BJ (cell line): ENCODE measurements at regions not wholly inside any gene's neighbourhood (a gene's known extent, or its start where the extent isn't known, plus 50 kb on each side); places are given as distances from the start of the nearest gene placed in this dataset.
"Not testable (repeated sequence)": the region's sequence is repeated elsewhere in the genome, so short reads cannot be mapped to it uniquely, and the experiment has no call there.

ENCODE experiments used
- CTCF ChIA-PET: fragments of 350-600 bp; formaldehyde crosslinking; extraction: SDS; loops from one replicate; lab custom pipeline; 2021; ENCODE audit warnings: antibody characterized with exemption, inconsistent platforms; lab: Yijun Ruan, JAX
- POLR2A ChIA-PET: fragments of 300-600 bp; sonication (Branson Sonifier 250); formaldehyde crosslinking; extraction: SDS; loops from one replicate; lab custom pipeline; 2021; ENCODE audit warnings: antibody characterized with exemption; lab: Charles Lee
- DNase-seq: peaks from one replicate; pipeline ENCODE4 v3.0.0-alpha.2; 2011; ENCODE audit warnings: low read depth
- H3K27me3 ChIP-seq: 2 replicates; pipeline ENCODE4 v1.6.0; 2011; ENCODE audit warnings: low read length; ENCODE audit not compliant: control insufficient read depth, insufficient read depth
- H3K36me3 ChIP-seq: 2 replicates; pipeline ENCODE4 v1.5.1; 2011; ENCODE audit warnings: low read length; ENCODE audit not compliant: control insufficient read depth, insufficient read depth
- H3K4me3 ChIP-seq: 2 replicates; pipeline ENCODE4 v1.5.1; 2011; ENCODE audit warnings: low read depth, mild to moderate bottlenecking, control low read depth, low read length
- CTCF ChIP-seq: IDR thresholded peaks from 2 replicates; pipeline ENCODE4 v1.5.1; 2011; ENCODE audit warnings: low read depth, mild to moderate bottlenecking, control low read depth, inconsistent platforms, low read length, moderate library complexity; ENCODE audit not compliant: insufficient read depth

GRCh38 chr15:69613988-69614387, 161.4 kb downstream of the RPLP1 start:
- DNase-seq, result no peak
- no peak overlapping the region for H3K4me3 ChIP-seq
- no peaks in the 10 kb centered on the region; the same call in 1 of the 2 replicates for H3K27me3 ChIP-seq
- no peaks in the 10 kb centered on the region for H3K36me3 ChIP-seq
- no peak for TF ChIP-seq CTCF
- CTCF ChIA-PET, result no interaction called here
- POLR2A ChIA-PET, result no interaction called here

- TF ChIP-seq CTCF, result no peak
- Histone ChIP-seq H3K4me3 (no peak overlapping the region), H3K27me3 (no peaks in the 10 kb centered on the region; the same call in 1 of the 2 replicates), H3K36me3 (no peaks in the 10 kb centered on the region)
- CTCF ChIA-PET, result interaction anchor here (1.4 kb wide), 1 partner anchor 16 kb away, joined by 3 read pairs; no protein-coding TSS in a partner anchor
- no peak for DNase-seq
- POLR2A ChIA-PET, result no interaction called here
Observed at GRCh38 chr15:69615736-69616135, 163.1 kb downstream of the RPLP1 start.

GRCh38 chr15:69616558-69616957, 163.9 kb downstream of the RPLP1 start:
- no peak for TF ChIP-seq CTCF
- ChIA-PET POLR2A (no interaction called here), CTCF (interaction anchor here (0.8 to 1.4 kb wide), 2 partner anchors 14 to 17 kb away, joined by 3 read pairs; no protein-coding TSS in a partner anchor)
- H3K27me3 ChIP-seq, result no peaks in the 10 kb centered on the region; the same call in 1 of the 2 replicates
- DNase-seq, result no peak
- no peaks in the 10 kb centered on the region for H3K36me3 ChIP-seq
- H3K4me3 ChIP-seq, result no peak overlapping the region

- CTCF ChIA-PET, result interaction anchor here (0.8 kb wide), 1 partner anchor 14 kb away, joined by 3 read pairs; no protein-coding TSS in a partner anchor
- POLR2A ChIA-PET, H3K27me3 ChIP-seq, DNase-seq, H3K36me3 ChIP-seq, H3K4me3 ChIP-seq: not testable (repeated sequence)
Observed at GRCh38 chr15:69617144-69617543, 164.5 kb downstream of the RPLP1 start.

GRCh38 chr15:69623392-69624154, 171.0 kb downstream of the RPLP1 start:
- ChIA-PET POLR2A (no interaction called here), CTCF (interaction anchor here (0.6 kb wide), 1 partner anchor 137 kb away, joined by 3 read pairs; no protein-coding TSS in a partner anchor)
- DNase-seq, result no peak
- H3K27me3 ChIP-seq, result peaks cover 1% of the 10 kb centered on the region; the same call in 1 of the 2 replicates
- no peak overlapping the region for H3K4me3 ChIP-seq
- H3K36me3 ChIP-seq, result no peaks in the 10 kb centered on the region
- no peak for TF ChIP-seq CTCF
